Limb (tissue), 2 donors: ENCODE measurements at regions not wholly inside any gene's neighbourhood (a gene's known extent, or its start where the extent isn't known, plus 50 kb on each side); places are given as distances from the start of the nearest gene placed in this dataset.
"Not testable (repeated sequence)": the region's sequence is repeated elsewhere in the genome, so short reads cannot be mapped to it uniquely, and the experiment has no call there.

ENCODE experiments used
- DNase-seq, 2 donors: peaks; one replicate each; pipeline ENCODE4 v3.0.0-alpha.2; 2016; ENCODE audit errors: extremely low spot score in 2 of 2

DNA sequence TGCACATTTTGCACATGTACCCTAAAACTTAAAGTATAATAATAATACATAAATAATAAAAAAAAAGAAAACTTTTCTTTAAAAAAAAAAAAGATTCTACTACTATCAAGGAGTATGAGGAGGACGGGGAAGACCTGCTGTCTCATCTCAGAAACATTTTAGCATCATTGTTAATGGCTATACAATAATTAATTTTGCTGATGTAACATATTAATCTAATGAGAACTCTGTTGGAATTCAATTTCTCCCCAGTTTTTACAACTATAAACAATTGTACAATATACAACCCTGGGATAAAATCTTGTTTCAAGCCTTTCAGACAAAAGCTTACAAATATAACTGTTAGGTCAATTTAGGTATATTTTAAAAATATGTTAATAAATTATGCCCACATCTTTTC, 139.0 kb upstream of the GRIN3A start:
- no peak for DNase-seq

DNA sequence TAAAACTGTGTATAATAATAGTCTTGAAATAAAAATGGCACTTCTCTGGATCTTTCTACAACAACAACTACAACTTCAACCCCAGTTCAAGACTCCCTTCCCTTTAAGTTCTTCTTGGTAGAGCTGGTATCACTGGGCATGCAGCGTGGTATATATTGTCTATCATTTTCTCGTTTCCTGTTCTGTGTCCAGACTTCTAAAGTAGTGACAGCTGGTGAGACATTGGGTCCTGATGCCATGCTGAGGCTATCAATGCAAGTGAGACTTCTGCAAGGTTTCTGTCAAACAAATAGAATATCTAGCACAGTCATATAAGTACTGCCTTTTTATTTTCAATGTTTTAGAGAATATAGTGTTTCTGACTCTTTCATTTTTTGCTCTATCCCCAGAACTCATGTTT, 123.0 kb upstream of the GRIN3A start:
- DNase-seq = no peak

DNA sequence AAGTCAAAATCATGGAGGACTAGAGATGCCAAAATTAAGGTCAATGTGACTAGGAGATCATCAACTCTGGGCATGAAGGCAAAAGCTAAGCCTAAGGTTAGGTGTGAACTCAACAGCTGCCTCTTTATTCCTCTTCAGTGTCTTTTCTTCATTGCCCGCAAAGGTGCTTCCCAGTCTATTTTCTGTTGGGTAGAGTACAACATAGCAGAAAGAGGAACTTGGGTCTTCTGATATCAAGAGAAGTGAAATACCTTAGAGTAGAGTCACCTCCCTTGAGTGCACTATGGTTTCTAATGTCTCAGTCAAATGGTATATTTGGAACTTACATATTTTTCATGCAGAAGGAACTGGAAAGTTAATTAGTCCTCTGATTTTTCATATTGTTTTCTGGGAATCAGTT, 122.5 kb upstream of the GRIN3A start:
- DNase-seq = no peak

GRCh38 chr9:101859620-101860019, 121.2 kb upstream of the GRIN3A start:
- DNase-seq = no peak

DNA sequence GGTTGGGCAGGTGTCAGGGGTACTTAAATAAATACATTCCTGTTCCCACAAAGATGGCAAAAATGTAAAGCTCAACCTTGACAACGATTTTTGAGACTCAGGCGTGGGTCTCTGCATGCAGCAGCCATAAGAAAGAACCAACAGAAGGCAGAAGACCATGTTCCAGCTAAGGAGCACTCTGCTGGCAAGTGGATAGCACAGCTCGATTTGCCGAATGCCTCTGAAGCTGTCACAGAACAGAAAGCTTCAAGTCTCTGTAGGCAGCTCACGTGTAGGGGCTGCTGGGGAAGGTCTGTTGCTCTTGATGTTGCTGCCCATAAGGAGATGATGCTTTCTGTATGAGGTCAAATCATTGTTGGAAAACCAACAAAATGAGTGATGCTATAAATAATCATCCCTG, 119.6 kb upstream of the GRIN3A start:
- no peak for DNase-seq

GRCh38 chr9:101849102-101849707, 110.8 kb upstream of the GRIN3A start:
- DNase-seq = no peak

- peak; percentile 42 to 85 for DNase-seq
Observed at GRCh38 chr9:101848485-101848919, 110.1 kb upstream of the GRIN3A start.

GRCh38 chr9:101846161-101846560, 107.7 kb upstream of the GRIN3A start:
- DNase-seq = no peak

DNA sequence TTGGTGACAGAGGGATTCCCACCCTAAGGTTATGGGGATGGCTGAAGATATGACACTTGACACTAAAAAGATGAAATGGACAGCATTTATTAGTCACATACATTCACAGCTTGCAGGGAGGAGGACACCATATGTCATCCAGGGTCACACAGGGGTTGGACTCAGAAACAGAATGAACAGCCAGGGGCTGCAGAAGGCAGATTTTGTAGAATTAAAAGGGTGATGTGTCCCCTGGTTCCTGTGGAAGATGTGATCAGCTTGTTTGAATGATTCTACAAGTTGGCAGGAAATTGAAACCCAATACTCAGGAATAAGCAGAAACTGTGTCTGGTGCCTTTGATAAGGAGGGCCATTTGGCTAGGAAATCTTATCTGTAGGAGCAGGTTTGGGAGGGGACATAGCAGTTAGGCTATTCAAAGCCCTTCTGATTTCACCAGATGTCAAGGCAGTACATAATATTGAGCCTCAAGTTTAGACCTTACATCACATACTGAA, 102.3 kb upstream of the GRIN3A start:
- no peak for DNase-seq

DNA sequence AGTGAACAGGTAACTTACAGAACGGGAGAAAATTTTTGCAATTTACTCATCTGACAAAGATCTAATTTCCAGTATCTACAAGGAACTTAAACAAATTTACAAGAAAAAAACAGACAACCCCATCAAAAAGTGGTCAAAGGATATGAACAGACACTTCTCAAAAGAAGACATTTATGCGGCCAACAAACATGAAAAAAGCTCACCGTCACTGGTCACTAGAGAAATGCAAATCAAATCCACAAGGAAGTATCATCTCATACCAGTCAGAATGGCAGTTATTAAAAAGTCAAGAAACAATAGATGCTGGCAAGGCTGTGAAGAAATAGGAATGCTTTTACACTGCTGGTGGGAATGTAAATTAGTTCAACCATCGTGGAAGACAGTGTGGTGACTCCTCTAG, 100.5 kb upstream of the GRIN3A start:
- not testable (repeated sequence) for DNase-seq

DNA sequence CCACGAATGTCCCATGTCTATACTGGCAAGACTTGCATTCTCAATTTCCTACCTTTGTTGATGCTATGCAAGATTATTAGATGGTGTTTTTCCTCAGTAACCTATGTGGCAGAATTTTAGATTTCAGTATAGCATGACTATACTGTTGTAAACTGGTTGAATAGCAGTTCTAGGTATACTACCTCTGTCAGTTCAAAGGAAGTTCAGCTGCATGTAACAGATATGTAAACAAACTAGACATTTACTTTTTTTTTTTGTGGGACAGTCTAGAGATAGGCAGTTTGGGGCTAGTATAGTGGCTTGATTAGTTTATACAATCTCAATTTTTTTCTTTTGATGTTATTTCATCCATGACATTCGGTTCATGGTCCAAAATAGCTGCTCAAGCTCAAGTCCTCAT, 97.6 kb upstream of the GRIN3A start:
- no peak for DNase-seq

DNA sequence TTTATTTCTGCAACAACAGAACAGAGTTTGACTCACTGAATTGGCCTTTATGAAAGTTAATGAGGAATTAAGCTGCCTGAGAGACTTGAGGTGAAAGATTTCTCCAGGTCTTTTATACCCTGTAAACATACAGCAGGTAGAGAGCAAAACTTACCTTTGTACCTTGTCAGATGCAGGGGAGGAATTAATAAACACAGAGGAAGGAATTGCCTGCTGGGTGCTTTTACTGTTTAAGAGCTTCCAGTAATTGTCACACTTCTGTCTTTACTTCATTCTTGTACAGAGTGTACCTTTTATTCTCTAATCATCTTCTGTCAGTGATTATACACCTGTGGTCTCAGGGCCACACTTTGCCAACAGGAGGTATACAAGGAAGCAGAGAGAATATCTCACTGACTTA, 94.0 kb upstream of the GRIN3A start:
- DNase-seq = no peak

DNA sequence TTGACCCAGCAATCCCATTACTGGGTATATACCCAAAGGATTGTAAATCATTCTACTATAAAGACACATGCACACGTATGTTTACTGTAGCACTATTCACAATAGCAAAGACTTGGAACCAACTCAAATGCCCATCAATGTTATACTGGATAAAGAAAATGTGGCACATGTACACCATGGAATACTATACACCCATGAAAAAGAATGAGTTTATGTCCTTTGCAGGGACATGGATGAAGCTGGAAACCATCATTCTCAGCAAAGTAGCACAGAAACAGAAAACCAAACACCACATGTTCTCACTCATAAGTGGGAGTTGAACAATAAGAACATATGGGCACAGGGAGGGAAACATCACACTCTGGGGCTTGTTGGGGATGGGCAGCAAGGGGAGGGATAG, 83.0 kb upstream of the GRIN3A start:
- not testable (repeated sequence) for DNase-seq

DNA sequence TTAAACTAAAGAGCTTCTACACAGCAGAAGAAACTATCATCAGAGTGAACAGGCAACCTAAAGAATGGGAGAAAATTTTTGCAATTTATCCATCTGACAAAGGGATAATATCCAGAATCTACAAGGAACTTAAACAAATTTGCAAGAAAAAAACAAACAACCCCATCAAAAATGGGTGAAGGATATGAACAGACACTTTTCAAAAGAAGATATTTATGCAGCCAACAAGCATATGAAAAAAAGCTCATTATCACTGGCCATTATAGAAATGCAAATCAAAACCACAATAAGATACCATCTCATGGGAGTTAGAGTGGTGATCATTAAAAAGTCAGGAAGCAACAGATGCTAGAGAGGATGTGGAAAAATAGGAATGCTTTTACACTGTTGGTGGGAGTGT, 82.5 kb upstream of the GRIN3A start:
- DNase-seq = not testable (repeated sequence)

GRCh38 chr9:101814064-101814463, 75.6 kb upstream of the GRIN3A start:
- DNase-seq = no peak

DNA sequence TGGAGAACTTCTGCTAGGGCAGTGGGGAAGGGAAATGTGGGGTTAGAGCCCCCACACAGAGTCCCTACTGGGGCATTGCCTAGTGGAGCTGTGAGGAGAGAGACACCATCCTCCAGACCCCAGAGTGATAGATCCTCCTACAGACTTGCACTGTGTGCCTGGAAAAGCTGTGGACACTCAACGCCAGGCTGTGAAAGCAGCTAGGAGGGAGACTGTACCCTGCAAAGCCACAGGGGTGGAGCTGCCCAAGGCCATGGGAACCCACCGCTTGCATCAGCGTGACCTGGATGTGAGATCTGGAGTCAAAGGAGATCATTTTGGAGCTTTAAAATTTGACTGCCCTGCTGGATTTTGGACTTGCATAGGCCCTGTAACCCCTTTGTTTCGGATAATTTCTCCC, 69.4 kb upstream of the GRIN3A start:
- DNase-seq = not testable (repeated sequence)

DNA sequence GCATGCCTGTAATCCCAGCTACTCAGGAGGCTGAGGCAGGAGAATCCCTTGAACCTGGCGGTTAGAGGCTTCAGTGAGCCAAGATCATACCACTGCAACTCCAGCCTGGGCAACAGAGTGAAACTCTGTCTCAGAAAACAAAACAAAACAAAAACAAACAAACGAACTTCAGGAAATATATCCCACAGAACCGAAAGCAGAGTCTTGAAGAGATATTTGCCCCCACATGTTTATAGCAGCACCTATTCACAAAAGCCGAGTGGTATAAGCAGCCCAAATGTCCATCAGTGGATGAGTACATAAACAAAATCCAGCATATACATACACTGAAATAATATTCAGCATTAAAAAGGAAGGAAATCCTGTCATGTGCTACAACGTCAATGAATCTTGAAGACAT, 57.6 kb upstream of the GRIN3A start:
- DNase-seq = no peak

- no peak for DNase-seq
Observed at GRCh38 chr9:101795147-101795546, 56.7 kb upstream of the GRIN3A start.

DNA sequence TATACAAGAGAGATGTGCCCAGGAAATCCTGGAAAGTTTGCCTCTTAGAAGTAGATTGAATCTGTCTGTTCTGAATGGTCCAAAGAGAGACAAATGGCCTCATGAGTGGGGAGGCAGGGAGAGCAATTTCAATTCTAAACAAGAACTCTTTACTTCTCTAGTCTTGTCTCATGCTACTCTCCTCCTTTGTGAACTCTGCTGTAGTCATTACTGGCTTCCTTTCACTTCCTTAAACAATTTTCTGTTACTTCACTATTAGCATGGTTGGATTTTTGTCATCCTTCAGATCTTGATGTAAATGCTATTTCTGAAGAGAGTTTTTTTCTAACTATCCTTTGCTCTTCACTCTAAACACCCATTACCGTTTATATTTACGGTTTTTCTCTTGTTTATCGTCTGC, 54.0 kb upstream of the GRIN3A start:
- no peak for DNase-seq

DNA sequence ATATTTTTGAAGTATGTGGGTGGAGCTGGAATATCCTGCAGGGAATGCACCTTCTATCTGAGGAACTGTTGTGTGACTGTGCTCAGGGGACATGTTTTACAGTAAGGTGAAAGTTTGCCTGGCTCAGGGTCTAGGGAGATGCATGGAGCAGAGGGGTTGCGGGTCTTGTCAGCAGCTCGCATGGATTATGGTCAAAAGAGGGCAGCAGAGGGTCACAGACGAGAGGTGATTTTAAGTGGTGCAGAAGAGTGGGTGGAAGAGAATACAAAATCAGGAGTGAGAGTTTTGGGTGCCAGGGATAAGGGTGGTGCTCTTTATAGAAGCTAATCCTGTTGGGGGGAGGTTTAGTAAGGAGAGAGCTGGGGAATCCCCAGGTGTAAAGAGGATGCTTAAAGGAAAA, 53.5 kb upstream of the GRIN3A start:
- DNase-seq = peak; percentile 26 to 68

DNA sequence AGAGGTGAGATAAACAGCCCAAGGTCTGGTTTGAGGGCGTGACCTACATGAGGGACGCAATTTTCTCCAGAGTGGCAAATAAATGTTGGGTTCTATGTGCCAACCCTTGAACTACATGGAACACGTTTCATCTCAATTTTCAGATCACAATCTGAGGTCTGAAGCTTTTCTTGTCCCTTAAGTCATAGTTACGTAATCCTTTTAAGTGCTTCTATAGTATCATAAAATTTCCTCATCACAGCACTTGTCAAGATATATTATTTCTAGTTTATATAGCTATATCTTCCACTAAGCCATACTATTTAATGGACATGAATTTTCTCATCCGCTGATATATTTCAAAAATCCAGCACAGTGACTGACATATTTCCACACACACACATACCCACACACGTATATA, 53.1 kb upstream of the GRIN3A start:
- no peak for DNase-seq
